Astrocyte of the cerebellum (primary cell): ENCODE measurements at regions not wholly inside any gene's neighbourhood (a gene's known extent, or its start where the extent isn't known, plus 50 kb on each side); places are given as distances from the start of the nearest gene placed in this dataset.

ENCODE experiments used
- DNase-seq: peaks from one replicate; pipeline ENCODE4 v3.0.0-alpha.2; 2011; ENCODE audit warnings: low read depth
- H3K4me3 ChIP-seq: 2 replicates; pipeline ENCODE4 v1.5.1; 2011; ENCODE audit warnings: mild to moderate bottlenecking, low read depth, low read length, moderate library complexity
- CTCF ChIP-seq: IDR thresholded peaks from 2 replicates; pipeline ENCODE4 v1.5.1; 2012; ENCODE audit warnings: low read length, low read depth, moderate library complexity, mild to moderate bottlenecking; ENCODE audit errors: missing control alignments
- in situ Hi-C: cut with HindIII; loops from 2 replicates; pipeline ENCODE4 v1.10.0; 2017; ENCODE audit warnings: low sequenced_read_pairs

- no peak for TF ChIP-seq CTCF
- no peak for DNase-seq
- in situ Hi-C loops: no loop called here
- H3K4me3 ChIP-seq: no peak overlapping the region
Measured at GRCh38 chr4:111933703-111934102, 211.6 kb upstream of the FAM241A start.

- TF ChIP-seq CTCF: no peak
- in situ Hi-C loops: no loop called here
- DNase-seq: no peak
- H3K4me3 ChIP-seq: no peak overlapping the region
Measured at GRCh38 chr4:111934314-111934713, 210.9 kb upstream of the FAM241A start.

GRCh38 chr4:111937368-111937767 lies 207.9 kb upstream of the FAM241A start:
- in situ Hi-C loops: no loop called here
- DNase-seq: no peak

GRCh38 chr4:111941957-111942356 lies 203.3 kb upstream of the FAM241A start:
- no peak for DNase-seq
- in situ Hi-C loops: no loop called here
- TF ChIP-seq CTCF: no peak
- no peak overlapping the region for H3K4me3 ChIP-seq

More at GRCh38 chr4:111937368-111937767, 207.9 kb upstream of the FAM241A start:
- H3K4me3 ChIP-seq: no peak overlapping the region
- peak; percentile 35 for TF ChIP-seq CTCF

- in situ Hi-C loops: no loop called here
- no peak for DNase-seq
- H3K4me3 ChIP-seq: no peak overlapping the region
- TF ChIP-seq CTCF: peak; percentile 55
Measured at GRCh38 chr4:111943796-111944203, 201.5 kb upstream of the FAM241A start.

GRCh38 chr4:111945014-111945413 lies 200.2 kb upstream of the FAM241A start:
- no peak for DNase-seq
- TF ChIP-seq CTCF: no peak
- no peak overlapping the region for H3K4me3 ChIP-seq
- in situ Hi-C loops: no loop called here

GRCh38 chr4:111946800-111947199 lies 198.5 kb upstream of the FAM241A start:
- no peak for TF ChIP-seq CTCF
- no peak for DNase-seq
- in situ Hi-C loops: no loop called here
- H3K4me3 ChIP-seq: no peak overlapping the region
